HG02973 (cell line): ENCODE measurements at regions not wholly inside any gene's neighbourhood (a gene's known extent, or its start where the extent isn't known, plus 50 kb on each side); places are given as distances from the start of the nearest gene placed in this dataset.

ENCODE experiments used
- ATAC-seq: cut with Tn5 transposase; IDR thresholded peaks from one replicate; pipeline ENCODE4 v1.9.1; 2021; ENCODE audit warnings: moderate library complexity; ENCODE audit not compliant: unreplicated experiment

DNA sequence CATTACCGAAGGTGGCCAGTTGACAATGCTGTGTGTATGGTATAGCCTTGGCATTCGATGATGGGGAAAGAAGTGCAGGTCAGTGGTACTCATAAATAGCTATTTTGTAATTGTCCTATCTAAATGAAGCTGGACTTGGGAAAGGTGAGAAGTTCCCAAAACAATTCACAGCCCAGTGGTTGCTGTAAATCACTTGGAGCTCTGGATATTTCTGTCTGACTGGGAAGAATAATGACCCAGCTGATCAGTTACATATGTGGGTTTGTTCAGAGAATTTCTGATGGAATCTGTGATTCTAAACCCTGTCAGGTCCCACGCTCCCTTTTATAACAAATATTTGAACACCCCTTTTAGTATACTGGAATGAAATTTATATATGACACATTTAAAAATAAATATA is 133.9 kb upstream of the PFN2 start:
- no peak for ATAC-seq

- no peak for ATAC-seq
Observed at GRCh38 chr3:150101016-150101415, 130.3 kb upstream of the PFN2 start.

GRCh38 chr3:150098621-150099020 is 127.9 kb upstream of the PFN2 start:
- peak; percentile 52 for ATAC-seq

- ATAC-seq = peak; percentile 60
Observed at GRCh38 chr3:150097588-150097890, 126.8 kb upstream of the PFN2 start.

DNA sequence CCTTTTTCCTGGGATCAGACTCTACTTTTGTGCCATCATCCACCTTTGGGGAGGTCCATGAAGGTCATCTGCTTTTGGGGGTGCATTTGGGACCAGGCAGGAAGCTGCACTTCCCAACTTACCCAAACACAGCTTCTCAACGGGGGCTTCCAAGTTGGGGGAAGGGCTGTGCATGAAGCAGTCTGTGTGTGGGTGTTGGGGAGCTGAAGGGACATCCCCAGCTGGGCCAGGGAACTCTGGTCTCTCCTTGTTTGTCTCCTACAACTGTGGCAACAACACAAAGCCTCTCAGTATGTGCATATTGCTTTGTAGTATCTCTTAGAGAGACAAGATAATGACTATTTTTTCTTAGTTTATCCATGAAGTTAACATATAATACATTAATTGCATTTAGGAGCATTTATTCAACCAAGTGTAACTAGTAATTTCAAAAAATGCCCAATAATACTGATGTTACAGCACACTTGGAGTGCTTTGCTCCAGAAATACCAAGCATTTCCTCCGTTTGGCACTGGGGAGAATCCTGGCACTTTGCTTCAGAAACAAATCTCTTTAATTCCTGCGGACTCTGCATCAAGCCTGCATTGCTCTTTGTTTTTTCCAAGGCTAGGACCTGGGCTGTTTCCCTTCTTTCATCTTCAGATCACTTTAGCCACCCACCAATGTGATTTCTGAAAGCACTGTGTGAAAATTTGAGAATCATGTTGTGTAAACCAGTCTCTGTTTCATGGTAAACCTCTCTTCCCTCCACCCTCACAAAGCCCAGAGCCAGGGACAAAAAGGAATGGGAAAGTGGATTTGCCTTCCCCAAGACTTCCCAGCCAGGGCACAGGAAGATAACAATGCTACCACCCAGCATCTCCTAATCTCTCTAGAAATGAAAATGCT is 126.2 kb upstream of the PFN2 start:
- ATAC-seq = no peak

GRCh38 chr3:150094150-150094933 is 123.6 kb upstream of the PFN2 start:
- no peak for ATAC-seq

DNA sequence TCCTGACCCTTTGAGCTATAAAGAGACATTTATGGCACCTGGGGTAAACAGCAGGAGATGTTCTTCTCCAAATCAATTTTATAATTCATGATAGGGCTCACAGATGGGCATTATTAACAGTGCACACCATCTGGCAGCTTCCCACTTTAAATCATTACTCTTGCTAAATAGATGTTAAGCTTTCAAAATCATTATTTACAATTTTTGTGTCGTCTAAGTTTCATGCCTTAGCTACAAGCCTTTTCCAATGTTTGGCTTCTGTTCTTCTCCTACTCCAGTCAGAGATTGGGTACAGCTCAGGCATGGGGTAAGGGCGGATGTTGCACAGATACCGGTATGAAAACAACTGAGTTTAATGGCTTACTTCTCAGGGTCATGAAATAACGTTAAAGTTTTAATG is 120.9 kb upstream of the PFN2 start:
- no peak for ATAC-seq

DNA sequence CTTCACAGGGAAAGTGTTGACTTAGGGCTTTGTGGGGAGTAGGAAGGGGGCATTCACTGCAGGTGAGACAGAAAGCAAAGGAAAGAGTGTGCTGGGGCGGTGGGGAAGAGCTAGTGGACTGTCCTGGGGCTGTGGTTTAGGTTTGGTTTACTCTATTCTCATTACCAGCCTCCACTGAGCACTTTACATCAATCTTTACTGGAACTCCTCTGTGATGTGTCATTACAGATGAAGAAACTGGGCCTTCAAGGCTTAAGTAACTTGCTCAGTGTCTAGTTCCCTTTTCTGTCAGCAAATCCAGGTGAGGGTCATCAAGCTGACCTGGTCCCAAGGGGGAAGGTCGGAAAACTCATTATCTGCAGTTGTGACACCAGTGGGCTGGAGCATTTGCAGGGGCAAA is 120.2 kb upstream of the PFN2 start:
- ATAC-seq = no peak

GRCh38 chr3:150090006-150090405 is 119.3 kb upstream of the PFN2 start:
- no peak for ATAC-seq

GRCh38 chr3:150084128-150084527 is 113.4 kb upstream of the PFN2 start:
- no peak for ATAC-seq

DNA sequence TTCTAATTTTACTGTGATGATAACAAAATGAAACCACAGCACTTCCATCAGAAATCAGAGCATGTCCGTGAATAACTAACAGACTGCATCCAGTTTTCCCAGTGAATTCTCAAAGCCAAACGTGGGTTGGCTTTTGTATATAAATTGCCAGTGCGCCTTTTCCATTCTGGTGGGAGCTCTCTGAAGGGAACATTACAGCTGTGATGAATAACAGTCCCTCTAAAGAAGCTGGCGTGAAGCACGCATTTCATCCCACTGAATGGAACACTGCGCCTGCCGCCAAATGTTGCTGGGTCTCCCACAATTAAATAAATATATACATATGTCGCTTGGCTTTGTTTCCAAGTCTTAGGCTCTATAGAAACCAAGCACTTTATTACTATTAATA is 113.0 kb upstream of the PFN2 start:
- ATAC-seq = no peak

GRCh38 chr3:150082898-150083654 is 112.4 kb upstream of the PFN2 start:
- ATAC-seq = no peak

DNA sequence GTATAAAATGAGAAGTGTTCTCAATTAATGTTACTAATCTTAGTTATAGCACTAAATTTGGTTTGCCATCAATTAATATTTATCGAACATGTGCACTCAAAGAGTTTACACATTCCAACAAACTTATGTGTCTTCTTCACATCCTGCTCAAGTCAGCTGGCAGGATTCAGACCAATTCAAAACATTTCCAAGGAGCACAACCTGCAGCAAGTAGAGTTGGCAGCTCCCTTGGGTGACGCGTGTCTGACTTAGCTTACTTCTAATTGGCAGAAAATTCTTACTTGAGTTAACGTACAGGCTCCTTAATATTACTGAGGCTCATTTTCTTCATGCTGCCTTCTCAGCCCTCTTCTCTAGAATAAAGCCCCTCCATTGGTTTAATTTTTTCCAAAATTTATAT is 110.4 kb upstream of the PFN2 start:
- no peak for ATAC-seq

GRCh38 chr3:150080058-150080730 is 109.5 kb upstream of the PFN2 start:
- no peak for ATAC-seq

DNA sequence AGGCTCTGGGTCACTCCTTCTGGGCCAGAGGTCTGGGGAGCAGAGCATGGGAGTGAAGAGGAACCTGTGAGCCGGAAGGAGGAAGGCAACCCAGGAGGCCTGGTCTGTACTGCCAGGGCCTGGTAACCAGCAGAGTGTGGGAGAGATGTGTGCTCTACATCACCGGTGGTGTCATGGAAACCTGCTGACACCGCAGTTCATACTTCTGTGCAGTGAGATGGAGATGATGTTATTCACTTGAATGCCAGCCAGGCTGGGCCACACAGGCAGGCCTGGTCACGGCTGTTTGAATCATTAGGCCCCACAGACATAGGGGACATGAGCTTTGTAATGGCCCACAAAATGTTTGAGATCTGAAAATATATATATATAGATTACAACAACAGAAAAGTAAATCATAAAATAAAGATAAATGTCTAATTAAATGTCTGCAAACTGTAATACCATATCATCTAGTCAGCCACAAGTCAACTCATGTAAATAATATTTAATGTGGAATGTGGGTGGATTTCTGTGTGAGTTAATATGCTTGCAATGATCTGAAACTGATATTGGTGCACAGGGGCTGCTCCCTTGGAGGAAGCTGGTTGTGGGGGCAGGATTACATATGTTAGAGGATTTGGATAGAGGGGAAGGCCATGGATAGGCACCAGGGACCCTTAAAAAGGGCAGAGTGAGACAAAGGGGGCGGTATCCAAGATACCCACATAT is 108.5 kb upstream of the PFN2 start:
- ATAC-seq = no peak

- ATAC-seq = no peak
Observed at GRCh38 chr3:150077581-150078247, 107.0 kb upstream of the PFN2 start.

DNA sequence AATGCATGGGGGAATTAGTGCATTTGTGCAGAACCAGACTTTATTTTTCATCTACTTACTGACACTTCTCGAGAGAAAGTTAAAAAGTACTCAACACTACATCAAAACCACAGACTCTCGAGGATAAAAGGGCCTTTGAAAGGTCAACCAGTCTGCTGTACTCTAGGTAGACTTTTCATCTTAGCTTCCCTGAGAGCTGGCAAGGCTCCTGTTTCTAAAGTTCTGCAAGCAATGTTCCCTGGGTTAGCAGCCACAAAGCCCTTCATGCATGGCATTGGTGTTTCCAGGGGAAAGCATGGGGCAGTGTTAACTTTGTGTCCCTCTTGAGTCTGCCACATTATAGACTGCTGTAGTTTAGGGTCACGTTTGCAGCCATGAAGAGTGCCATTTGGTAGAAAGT is 106.4 kb upstream of the PFN2 start:
- ATAC-seq = no peak

GRCh38 chr3:150076443-150076842 is 105.7 kb upstream of the PFN2 start:
- no peak for ATAC-seq

- no peak for ATAC-seq
Observed at GRCh38 chr3:150075417-150075865, 104.7 kb upstream of the PFN2 start.
